C4-2B (cell line): ENCODE measurements at regions not wholly inside any gene's neighbourhood (a gene's known extent, or its start where the extent isn't known, plus 50 kb on each side); places are given as distances from the start of the nearest gene placed in this dataset.

Source experiments
- CTCF ChIP-seq: fragments of 450-650 bp; conservative IDR thresholded peaks from 2 replicates; pipeline ENCODE4 v1.5.1; 2017; ENCODE audit warnings: mild to moderate bottlenecking
- ZFX ChIP-seq: fragments of 450-650 bp; IDR thresholded peaks from 2 replicates; pipeline ENCODE4 v1.6.1; 2017

DNA sequence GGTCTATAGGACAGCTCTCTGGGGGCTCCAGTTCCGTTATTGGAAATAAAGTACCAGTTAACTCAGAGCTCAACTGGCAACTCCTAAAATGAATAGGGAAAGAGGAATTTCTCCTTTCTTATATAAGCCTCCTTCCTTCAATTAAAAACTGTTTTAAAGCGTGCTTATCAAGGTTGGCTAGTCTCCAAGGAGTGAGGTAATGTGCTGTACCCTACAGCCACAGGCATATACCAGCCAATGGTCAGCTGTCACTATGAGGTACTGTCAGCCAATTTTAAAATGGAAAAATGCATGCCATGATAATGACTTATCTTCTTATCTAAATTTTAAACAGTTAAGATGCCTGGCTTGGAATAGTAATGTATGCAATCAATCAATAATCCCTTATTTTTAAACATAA is 76.2 kb downstream of the PLCE1 start:
- TF ChIP-seq CTCF, result no peak
- TF ChIP-seq ZFX, result no peak
